ENCODE measurements at regions not wholly inside any gene's neighbourhood (a gene's known extent, or its start where the extent isn't known, plus 50 kb on each side); places are given as distances from the start of the nearest gene placed in this dataset.

GRCh38 chr2:122977580-122977979 lies 1047.5 kb upstream of the CNTNAP5 start:
- no peak for TF ChIP-seq CTCF (IDR thresholded peaks at IDR 0.05; ENCODE audit: insufficient read depth, low read length)
- no peak for TF ChIP-seq POLR2AphosphoS5 (IDR thresholded peaks at IDR 0.05; ENCODE audit: low read depth)
- TF ChIP-seq, protein P1, sequence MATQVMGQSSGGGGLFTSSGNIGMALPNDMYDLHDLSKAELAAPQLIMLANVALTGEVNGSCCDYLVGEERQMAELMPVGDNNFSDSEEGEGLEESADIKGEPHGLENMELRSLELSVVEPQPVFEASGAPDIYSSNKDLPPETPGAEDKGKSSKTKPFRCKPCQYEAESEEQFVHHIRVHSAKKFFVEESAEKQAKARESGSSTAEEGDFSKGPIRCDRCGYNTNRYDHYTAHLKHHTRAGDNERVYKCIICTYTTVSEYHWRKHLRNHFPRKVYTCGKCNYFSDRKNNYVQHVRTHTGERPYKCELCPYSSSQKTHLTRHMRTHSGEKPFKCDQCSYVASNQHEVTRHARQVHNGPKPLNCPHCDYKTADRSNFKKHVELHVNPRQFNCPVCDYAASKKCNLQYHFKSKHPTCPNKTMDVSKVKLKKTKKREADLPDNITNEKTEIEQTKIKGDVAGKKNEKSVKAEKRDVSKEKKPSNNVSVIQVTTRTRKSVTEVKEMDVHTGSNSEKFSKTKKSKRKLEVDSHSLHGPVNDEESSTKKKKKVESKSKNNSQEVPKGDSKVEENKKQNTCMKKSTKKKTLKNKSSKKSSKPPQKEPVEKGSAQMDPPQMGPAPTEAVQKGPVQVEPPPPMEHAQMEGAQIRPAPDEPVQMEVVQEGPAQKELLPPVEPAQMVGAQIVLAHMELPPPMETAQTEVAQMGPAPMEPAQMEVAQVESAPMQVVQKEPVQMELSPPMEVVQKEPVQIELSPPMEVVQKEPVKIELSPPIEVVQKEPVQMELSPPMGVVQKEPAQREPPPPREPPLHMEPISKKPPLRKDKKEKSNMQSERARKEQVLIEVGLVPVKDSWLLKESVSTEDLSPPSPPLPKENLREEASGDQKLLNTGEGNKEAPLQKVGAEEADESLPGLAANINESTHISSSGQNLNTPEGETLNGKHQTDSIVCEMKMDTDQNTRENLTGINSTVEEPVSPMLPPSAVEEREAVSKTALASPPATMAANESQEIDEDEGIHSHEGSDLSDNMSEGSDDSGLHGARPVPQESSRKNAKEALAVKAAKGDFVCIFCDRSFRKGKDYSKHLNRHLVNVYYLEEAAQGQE (IDR thresholded peaks at IDR 0.05; ENCODE audit: insufficient replicate concordance, low read depth): no peak
- no peak for TF ChIP-seq SPI1 (IDR thresholded peaks at IDR 0.05; ENCODE audit: borderline replicate concordance, low read depth)
- TF ChIP-seq GABPA (IDR thresholded peaks at IDR 0.05; ENCODE audit: low read depth): no peak

All from HL-60 (cell line).